HepG2 (cell line): ENCODE measurements at regions not wholly inside any gene's neighbourhood (a gene's known extent, or its start where the extent isn't known, plus 50 kb on each side); places are given as distances from the start of the nearest gene placed in this dataset.

Experiments used
- ATAC-seq: fragments of 200-7000 bp; cut with Tn5 transposase; 3 replicates; pipeline ENCODE4 v1.9.1; 2020; ENCODE audit warnings: mild to moderate bottlenecking, moderate library complexity
- BruUV-seq: library from RNA; stranded (reverse); fragments of 400-500 nt; replicated peaks from 2 replicates; lab custom pipeline; 2021; lab: Mats Ljungman, UMichigan
- CTCF ChIA-PET: fragments of 300-600 bp; formaldehyde crosslinking; extraction: SDS; loops from one replicate; lab custom pipeline; 2021; ENCODE audit warnings: low total read pairs, inconsistent platforms, low intra/inter-chr PET ratio; lab: Yijun Ruan, JAX
- POLR2A ChIA-PET: fragments of 350-600 bp; sonication (Branson Sonifier 250); formaldehyde crosslinking; loops from one replicate; lab custom pipeline; 2020; ENCODE audit warnings: antibody characterized with exemption, inconsistent platforms; lab: Yijun Ruan, JAX
- DNase-seq: peaks from one replicate; pipeline ENCODE4 v3.0.0-alpha.2; 2015; ENCODE audit warnings: low spot score
- FAIRE-seq: peaks from 3 replicates; lab custom pipeline; 2011; peaks lifted over from hg19 to GRCh38; lab: Jason Lieb, UNC
- H2AFZ ChIP-seq: one replicate; pipeline ENCODE4 v1.6.1; 2011; ENCODE audit warnings: low read length, inconsistent platforms
- H3K27ac ChIP-seq: fragments of 300-600 bp; 3 replicates; pipeline ENCODE4 v1.8.0; 2011; ENCODE audit warnings: mixed run types, mild to moderate bottlenecking, mixed read lengths, low read length, inconsistent platforms; ENCODE audit not compliant: insufficient read depth; ENCODE audit errors: extremely low read length
- H3K27me3 ChIP-seq, 2 experiments: fragments of 200-600 bp in 1 of 2; 2 replicates in 1 of 2; 3 replicates in 1 of 2; pipeline versions ENCODE4 v1.6.0 to v1.8.0; 2011; ENCODE audit warnings: low read length in 2 of 2, mild to moderate bottlenecking in 2 of 2, moderate library complexity in 2 of 2, inconsistent platforms in 1 of 2; ENCODE audit not compliant: insufficient read depth in 2 of 2, control insufficient read depth in 1 of 2
- H3K36me3 ChIP-seq, 2 experiments: fragments of 200-600 bp in 1 of 2; replicated peaks in 1 of 2; 2 replicates in 1 of 2; 3 replicates in 1 of 2; pipeline versions ENCODE4 v1.5.1 to v1.8.0; 2011; ENCODE audit warnings: low read length in 2 of 2, inconsistent platforms in 1 of 2; ENCODE audit not compliant: insufficient read depth in 2 of 2, control insufficient read depth in 1 of 2
- H3K4me1 ChIP-seq: 2 replicates; pipeline ENCODE4 v1.5.1; 2012; ENCODE audit warnings: low read length, inconsistent platforms; ENCODE audit not compliant: insufficient read depth
- H3K4me2 ChIP-seq: 2 replicates; pipeline ENCODE4 v1.6.0; 2011; ENCODE audit warnings: low read depth, low read length, inconsistent platforms
- H3K4me3 ChIP-seq, 3 experiments: fragments of 200-600 bp in 1 of 3; sonication (generic), shearing (Covaris generic) in 1 of 3; replicated peaks in 1 of 3; 2 replicates each; pipeline ENCODE4 v1.5.1; 2011 to 2016; ENCODE audit warnings: low read length in 3 of 3, inconsistent platforms in 2 of 3, low read depth in 2 of 3, mild to moderate bottlenecking in 2 of 3, control low read depth in 1 of 3, mixed read lengths in 1 of 3; ENCODE audit not compliant: insufficient read depth in 1 of 3
- H3K79me2 ChIP-seq: one replicate; pipeline ENCODE4 v1.6.1; 2011; ENCODE audit warnings: low read length, inconsistent platforms; ENCODE audit not compliant: insufficient read depth
- H3K9ac ChIP-seq: 2 replicates; pipeline ENCODE4 v1.6.0; 2011; ENCODE audit warnings: mild to moderate bottlenecking, low read depth, low read length, inconsistent platforms; ENCODE audit not compliant: insufficient read depth
- H3K9me3 ChIP-seq: 2 replicates; pipeline ENCODE4 v1.5.1; 2012; ENCODE audit warnings: mild to moderate bottlenecking, low read length
- H4K20me1 ChIP-seq: 2 replicates; pipeline ENCODE4 v1.6.0; 2011; ENCODE audit warnings: inconsistent platforms, mild to moderate bottlenecking, low read length, moderate library complexity; ENCODE audit not compliant: insufficient read depth
- ARNT ChIP-seq: fragments of 450-650 bp; IDR thresholded peaks from 2 replicates; pipeline ENCODE4 v1.6.1; 2017
- ASH2L ChIP-seq: fragments of 300-600, 200-600 bp; sonication (generic); IDR thresholded peaks from 2 replicates; pipeline ENCODE4 v1.7.0; 2017; ENCODE audit warnings: low read depth, mild to moderate bottlenecking, moderate library complexity, mixed read lengths, low read length; ENCODE audit not compliant: insufficient read length
- HHEX ChIP-seq: IDR thresholded peaks from 2 replicates; pipeline ENCODE4 v1.6.1; 2016; ENCODE audit warnings: control low read depth
- MATR3 ChIP-seq: sonication (generic); formaldehyde crosslinking; IDR thresholded peaks from 2 replicates; pipeline ENCODE4 v1.4.0; 2020; ENCODE audit warnings: missing genetic modification reagents
- NAIF1 ChIP-seq: sonication (generic); formaldehyde crosslinking; IDR thresholded peaks from 2 replicates; pipeline ENCODE4 v1.5.0; 2020; ENCODE audit warnings: mild to moderate bottlenecking, missing genetic modification reagents, borderline replicate concordance
- PHF5A ChIP-seq: IDR thresholded peaks from one replicate; pipeline ENCODE4 v1.6.1; 2018; ENCODE audit warnings: low read depth, missing genetic modification reagents; ENCODE audit not compliant: unreplicated experiment
- PRDM15 ChIP-seq: sonication (generic); formaldehyde crosslinking; IDR thresholded peaks from 2 replicates; pipeline ENCODE4 v1.4.0; 2020; ENCODE audit warnings: missing genetic modification reagents
- RARG ChIP-seq: sonication (generic); formaldehyde crosslinking; IDR thresholded peaks from 2 replicates; pipeline ENCODE4 v1.4.0; 2020; ENCODE audit warnings: low read depth, mild to moderate bottlenecking, missing genetic modification reagents
- SIN3A ChIP-seq: IDR thresholded peaks from 2 replicates; pipeline ENCODE4 v1.6.1; 2011; ENCODE audit warnings: low read depth, mild to moderate bottlenecking, control low read depth, low read length, borderline replicate concordance
- XBP1 ChIP-seq: sonication (generic); formaldehyde crosslinking; IDR thresholded peaks from 2 replicates; pipeline ENCODE4 v1.5.0; 2020; ENCODE audit warnings: missing genetic modification reagents
- YY1 ChIP-seq: IDR thresholded peaks from 2 replicates; pipeline ENCODE4 v1.6.1; 2011; ENCODE audit warnings: low read length, low read depth, moderate library complexity, mild to moderate bottlenecking; ENCODE audit not compliant: insufficient read depth, insufficient replicate concordance
- ZNF615 ChIP-seq: sonication (generic); formaldehyde crosslinking; IDR thresholded peaks from 2 replicates; pipeline ENCODE4 v1.5.0; 2020; ENCODE audit warnings: mild to moderate bottlenecking, missing genetic modification reagents, borderline replicate concordance
- in situ Hi-C: cut with HindIII; loops from 2 replicates; pipeline ENCODE4 v1.10.0; 2017; ENCODE audit warnings: low pct_unique_long_range_greater_than_20kb; ENCODE audit not compliant: extremely low pct_ligation_motif_present
- intact Hi-C: fragments of 100-400 bp; cut with micrococcal nuclease; formaldehyde crosslinking; loops from one replicate; pipeline ENCODE4 v1.10.0; 2022; ENCODE audit not compliant: unreplicated experiment
- TF ChIP-seq, protein P1 (sequence below): sonication (generic); formaldehyde crosslinking; IDR thresholded peaks from 2 replicates; pipeline ENCODE4 v1.8.0; 2022; ENCODE audit warnings: missing genetic modification reagents, mild to moderate bottlenecking, borderline replicate concordance
- TF ChIP-seq, protein P2 (sequence below): sonication (generic); formaldehyde crosslinking; conservative IDR thresholded peaks from 2 replicates; pipeline ENCODE4 v1.5.0; 2020; ENCODE audit warnings: missing genetic modification reagents

DNA sequence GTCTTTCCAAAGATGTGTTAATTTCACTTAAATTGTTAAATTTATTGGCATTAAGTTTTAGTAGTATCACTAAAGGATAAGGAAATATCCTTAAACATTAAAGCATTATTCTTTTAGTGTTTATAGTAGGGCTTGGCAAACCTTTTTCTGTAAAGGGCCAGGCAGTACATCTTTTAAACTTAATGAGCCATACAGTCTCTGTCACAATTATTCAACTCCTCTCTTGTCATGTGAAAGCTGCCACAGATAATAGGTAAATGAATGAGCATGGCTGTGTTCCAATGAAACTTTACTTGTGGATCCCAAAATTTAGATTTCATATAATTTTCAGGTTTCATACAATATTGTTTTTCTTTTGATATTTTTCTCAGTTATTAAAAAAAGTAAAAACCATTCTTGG, 268.2 kb upstream of the C11orf87 start:
- in situ Hi-C loops: no loop called here
- no peak for FAIRE-seq

DNA sequence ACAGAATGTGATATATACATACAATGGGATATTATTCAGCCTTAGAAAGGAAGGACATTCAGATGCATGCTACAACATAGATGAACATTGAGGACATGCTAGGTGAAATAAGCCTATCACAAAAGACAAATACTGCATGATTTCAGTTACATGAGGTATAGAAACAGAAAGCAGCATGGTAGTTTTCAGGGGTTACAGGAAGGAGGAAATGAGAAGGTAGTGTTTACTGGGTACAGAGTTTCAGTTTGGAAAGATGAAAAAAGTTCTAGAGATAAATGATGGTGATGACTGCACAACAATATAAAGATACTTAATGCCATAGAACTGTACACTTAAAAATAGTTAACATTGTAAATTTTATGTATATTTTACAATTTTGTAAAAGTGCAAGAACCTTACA, 266.7 kb upstream of the C11orf87 start:
- in situ Hi-C loops: no loop called here
- POLR2A ChIA-PET: no interaction called here

More for the DNA sequence above, 268.2 kb upstream of the C11orf87 start:
- Histone ChIP-seq H3K27ac (no peak overlapping the region), H3K9me3 (no peaks in the 10 kb centered on the region), H3K4me3 (no peak overlapping the region), H3K9ac (no peak overlapping the region), H3K27me3 (no peaks in the 10 kb centered on the region), H2AFZ (no peak overlapping the region), H3K4me1 (no peaks in the 10 kb centered on the region), H4K20me1 (no peaks in the 10 kb centered on the region), H3K4me2 (no peak overlapping the region), H3K79me2 (no peaks in the 10 kb centered on the region), H3K36me3 (no peaks in the 10 kb centered on the region)
- intact Hi-C loops: no loop called here
- ChIA-PET CTCF (no interaction called here), POLR2A (no interaction called here)
- no peak for ATAC-seq
- no TSS peak for BruUV-seq
- no peak for DNase-seq
- TF ChIP-seq NAIF1 (CRISPR knock-in tag) (no peak), XBP1 (CRISPR knock-in tag) (no peak), ARNT (no peak)
- TF ChIP-seq, protein P1, sequence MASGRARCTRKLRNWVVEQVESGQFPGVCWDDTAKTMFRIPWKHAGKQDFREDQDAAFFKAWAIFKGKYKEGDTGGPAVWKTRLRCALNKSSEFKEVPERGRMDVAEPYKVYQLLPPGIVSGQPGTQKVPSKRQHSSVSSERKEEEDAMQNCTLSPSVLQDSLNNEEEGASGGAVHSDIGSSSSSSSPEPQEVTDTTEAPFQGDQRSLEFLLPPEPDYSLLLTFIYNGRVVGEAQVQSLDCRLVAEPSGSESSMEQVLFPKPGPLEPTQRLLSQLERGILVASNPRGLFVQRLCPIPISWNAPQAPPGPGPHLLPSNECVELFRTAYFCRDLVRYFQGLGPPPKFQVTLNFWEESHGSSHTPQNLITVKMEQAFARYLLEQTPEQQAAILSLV (CRISPR knock-in tag): no peak
- TF ChIP-seq, all 625 proteins: peak for 0

More for the DNA sequence above, 266.7 kb upstream of the C11orf87 start:
- H3K27me3 ChIP-seq: no peaks in the 10 kb centered on the region
- no peak overlapping the region for H3K9ac ChIP-seq
- no peak overlapping the region for H3K27ac ChIP-seq
- no peak for FAIRE-seq
- no peak overlapping the region for H3K4me2 ChIP-seq
- no peaks in the 10 kb centered on the region for H3K9me3 ChIP-seq
- intact Hi-C loops: no loop called here
- H3K4me3 ChIP-seq: no peak overlapping the region
- no peak for DNase-seq
- BruUV-seq: no TSS peak
- H4K20me1 ChIP-seq: no peaks in the 10 kb centered on the region
- TF ChIP-seq ZNF615 (no peak), RARG (CRISPR knock-in tag) (no peak), HHEX (no peak), MATR3 (no peak), ASH2L (no peak), SIN3A (no peak), PRDM15 (CRISPR knock-in tag) (no peak), YY1 (no peak), PHF5A (CRISPR knock-in tag) (no peak)
- TF ChIP-seq, protein P2, sequence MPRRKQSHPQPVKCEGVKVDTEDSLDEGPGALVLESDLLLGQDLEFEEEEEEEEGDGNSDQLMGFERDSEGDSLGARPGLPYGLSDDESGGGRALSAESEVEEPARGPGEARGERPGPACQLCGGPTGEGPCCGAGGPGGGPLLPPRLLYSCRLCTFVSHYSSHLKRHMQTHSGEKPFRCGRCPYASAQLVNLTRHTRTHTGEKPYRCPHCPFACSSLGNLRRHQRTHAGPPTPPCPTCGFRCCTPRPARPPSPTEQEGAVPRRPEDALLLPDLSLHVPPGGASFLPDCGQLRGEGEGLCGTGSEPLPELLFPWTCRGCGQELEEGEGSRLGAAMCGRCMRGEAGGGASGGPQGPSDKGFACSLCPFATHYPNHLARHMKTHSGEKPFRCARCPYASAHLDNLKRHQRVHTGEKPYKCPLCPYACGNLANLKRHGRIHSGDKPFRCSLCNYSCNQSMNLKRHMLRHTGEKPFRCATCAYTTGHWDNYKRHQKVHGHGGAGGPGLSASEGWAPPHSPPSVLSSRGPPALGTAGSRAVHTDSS (CRISPR knock-in tag): no peak
- TF ChIP-seq, all 625 proteins: peak for 0
- CTCF ChIA-PET: no interaction called here
- Histone ChIP-seq H3K36me3 (no peaks in the 10 kb centered on the region), H2AFZ (no peak overlapping the region), H3K4me1 (no peaks in the 10 kb centered on the region), H3K79me2 (no peaks in the 10 kb centered on the region)
- no peak for ATAC-seq
